Umbilical cord (tissue), 1 donor: ENCODE measurements at regions not wholly inside any gene's neighbourhood (a gene's known extent, or its start where the extent isn't known, plus 50 kb on each side); places are given as distances from the start of the nearest gene placed in this dataset.

Experiments
- DNase-seq: peaks from one replicate; pipeline ENCODE4 v3.0.0-alpha.2; 2015; ENCODE audit warnings: low spot score

GRCh38 chr1:42096554-42096953 lies 56.7 kb upstream of the GUCA2B start:
- no peak for DNase-seq

DNA sequence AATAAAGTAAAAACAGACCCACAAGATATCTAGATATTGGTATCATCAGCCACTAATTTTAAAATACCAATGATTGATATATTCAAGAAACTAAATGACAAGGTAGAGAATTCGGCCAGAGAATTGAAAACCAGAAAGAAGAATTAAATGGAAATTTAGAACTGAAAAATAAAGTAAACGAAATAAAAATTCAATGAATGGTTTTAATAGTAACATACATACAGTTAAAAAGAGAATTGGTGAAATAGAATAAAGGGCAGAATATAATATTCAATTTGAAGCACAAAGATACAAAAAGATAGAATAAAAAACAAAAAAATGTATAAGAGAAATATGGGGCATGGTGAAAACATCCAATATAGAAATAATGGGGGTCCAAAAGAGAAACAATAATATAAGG lies 64.0 kb upstream of the GUCA2B start:
- no peak for DNase-seq

GRCh38 chr1:42086146-42086545 lies 67.1 kb upstream of the GUCA2B start:
- DNase-seq: peak; percentile 52

DNA sequence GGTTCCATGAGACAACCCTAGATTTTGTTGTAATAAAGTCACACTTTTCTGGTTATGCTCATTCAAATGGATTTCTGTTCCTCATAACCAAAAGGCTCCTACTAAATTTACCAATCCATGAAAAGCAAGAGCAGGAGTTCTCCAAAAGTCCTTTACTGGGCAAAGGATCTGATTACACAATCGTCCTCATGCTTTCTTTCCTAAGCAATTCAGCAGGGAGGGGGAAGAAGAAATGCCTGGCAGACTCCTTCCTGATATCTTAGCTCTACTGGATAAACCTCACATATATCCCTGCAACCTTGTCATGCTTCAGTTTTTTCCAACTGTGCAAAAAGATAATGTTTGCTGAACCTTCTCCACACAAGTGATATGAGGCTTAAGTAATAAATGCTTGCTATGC lies 67.6 kb upstream of the GUCA2B start:
- peak; percentile 93 for DNase-seq

- no peak for DNase-seq
Measured at GRCh38 chr1:42081475-42081874, 71.7 kb upstream of the GUCA2B start.

DNA sequence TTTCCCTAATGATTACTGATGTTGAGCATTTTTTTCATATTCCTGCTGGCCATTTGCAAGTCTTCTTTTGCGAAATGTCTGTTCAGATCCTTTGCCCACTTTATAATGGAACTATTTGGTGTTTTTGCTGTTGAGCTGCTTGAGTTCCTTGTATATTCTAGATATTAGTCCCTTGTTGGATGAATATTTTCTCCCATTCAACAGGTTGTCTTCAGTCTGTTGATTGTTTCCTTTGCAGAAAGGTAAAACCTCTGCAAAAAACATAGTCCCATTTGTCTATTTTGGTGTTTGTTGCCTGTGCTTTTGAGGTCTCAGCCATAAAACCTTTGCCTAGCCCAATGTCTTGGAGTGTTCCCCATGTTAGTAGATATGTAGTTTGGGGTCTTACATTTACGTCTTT lies 78.0 kb upstream of the GUCA2B start:
- no peak for DNase-seq

DNA sequence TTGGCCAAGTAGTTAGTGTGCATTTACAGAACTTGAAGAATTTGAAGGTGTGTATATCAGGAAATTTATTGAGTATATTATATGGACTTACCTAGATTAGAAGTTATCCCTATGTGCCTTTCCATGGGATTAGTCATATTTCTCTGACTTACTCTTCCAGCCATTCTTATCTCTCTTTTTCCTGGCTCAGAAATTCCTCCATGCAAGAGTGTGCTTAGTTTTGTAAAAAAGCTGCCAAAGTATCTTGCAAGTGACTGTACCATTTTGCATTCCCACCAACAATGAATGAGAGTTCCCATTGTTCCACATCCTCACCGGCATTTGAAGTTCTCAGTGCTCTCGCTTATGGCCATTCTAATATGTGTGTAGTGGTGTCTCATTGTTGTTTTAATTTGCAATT lies 82.2 kb upstream of the GUCA2B start:
- peak; percentile 2 for DNase-seq

DNA sequence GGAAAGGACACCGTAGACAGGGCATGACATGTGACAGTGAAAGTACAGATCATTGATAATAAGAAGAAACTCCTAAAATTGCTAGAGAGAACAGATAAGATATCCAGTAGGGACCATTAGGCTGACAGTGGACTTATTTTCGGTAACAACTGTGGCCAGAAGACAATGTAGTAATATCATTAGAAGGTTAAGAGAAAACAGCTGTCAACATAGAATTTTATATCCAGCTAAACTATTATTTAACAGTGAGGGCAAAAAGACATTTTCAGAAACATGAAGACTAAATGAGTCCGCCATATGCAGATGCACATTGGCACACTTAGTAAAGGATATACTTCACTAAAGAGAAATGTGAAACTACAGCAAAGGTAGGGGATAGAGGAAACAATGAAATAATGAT lies 95.4 kb upstream of the GUCA2B start:
- DNase-seq: no peak

DNA sequence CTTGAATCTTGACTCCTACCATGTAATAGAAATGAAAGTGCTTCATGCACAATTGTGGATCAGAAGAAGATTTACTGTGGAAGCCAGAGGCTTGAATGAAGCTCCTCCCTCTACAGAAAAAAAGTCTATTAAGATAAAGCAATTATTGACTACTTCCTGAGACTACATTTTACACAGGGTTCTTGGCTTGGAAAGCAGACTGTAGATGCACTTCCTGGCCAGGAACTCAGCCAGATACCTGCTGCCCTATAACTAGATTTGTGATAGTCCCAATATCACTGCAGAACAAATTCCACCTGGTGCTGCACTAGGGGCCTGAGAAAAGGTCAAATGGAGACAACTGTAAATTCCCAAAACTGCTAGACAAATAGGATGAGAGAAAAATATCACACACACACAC lies 96.8 kb upstream of the GUCA2B start:
- DNase-seq: no peak

DNA sequence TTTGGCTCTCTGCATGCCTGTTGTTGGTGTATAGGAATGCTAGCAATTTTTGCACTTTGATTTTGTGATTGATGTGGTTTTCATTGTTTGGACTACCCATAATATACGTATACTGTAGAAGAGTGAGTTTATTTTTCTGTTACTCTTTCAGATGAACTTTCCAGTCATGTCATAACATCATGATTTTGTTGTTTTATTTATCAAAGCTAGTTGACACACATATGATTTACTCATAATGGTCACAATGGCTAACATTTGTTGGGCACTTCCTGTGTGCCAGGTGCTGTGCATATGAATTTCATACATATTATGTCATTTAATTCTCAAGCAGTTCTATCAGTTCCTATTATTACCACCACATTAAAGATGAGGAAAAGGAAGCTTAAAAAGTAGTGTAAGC lies 98.1 kb upstream of the GUCA2B start:
- DNase-seq: no peak

- DNase-seq: no peak
Measured at GRCh38 chr1:42052072-42052699, 101.0 kb upstream of the GUCA2B start.

DNA sequence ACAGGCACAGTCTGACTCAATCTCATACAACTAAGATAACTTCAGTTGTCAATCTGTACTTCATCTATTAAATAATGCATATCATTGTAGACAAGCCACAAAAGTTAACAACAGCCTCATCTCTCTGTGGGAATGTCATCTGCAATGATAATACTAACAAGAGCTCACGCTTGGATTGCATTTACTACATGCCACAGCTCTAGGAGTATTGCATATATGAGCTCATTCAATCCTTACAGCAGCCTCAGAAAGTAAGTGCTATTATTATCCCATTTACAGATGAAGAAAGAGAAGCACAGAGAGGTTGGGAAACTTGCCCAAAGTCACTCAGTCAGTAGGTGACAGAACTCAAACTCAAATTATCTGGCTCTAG lies 105.7 kb upstream of the GUCA2B start:
- DNase-seq: no peak

DNA sequence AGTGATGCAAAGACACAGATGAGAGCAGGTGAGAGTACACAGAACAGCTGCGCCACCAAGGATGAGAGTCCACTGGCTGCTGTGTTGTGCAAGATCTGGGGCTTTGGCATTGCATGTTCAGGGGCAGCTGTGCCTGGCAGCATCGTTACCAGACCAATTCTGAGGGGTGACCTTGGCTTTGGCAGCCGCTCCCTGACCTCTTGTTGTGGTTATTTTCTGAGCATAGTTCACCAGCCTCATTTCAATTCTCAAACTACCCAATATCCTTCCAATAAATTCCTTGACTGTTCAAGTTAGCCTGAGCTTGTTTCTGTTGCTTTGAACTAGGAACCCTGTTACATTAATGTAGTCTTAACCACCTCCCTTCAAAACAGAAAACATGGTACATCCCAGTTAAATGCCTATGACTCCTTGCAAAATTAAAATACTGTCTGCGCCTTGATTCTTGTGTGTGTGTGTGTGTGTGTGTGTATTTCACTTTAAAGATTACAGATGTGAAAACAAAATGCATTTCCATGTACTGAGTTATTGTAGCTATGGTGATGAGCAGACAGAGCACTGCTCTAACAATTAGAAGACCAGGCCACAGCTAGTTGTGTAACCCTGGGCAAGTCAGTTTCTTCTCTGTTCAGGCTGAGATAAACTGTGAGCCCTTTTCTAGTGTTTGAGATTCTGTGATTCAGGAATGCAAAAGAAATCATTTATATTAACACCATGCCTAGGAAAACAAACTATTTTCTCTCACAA lies 106.3 kb upstream of the GUCA2B start:
- no peak for DNase-seq

GRCh38 chr1:42044346-42044745 lies 108.9 kb upstream of the GUCA2B start:
- DNase-seq: no peak

- DNase-seq: no peak
Measured at GRCh38 chr1:42043811-42044210, 109.4 kb upstream of the GUCA2B start.

DNA sequence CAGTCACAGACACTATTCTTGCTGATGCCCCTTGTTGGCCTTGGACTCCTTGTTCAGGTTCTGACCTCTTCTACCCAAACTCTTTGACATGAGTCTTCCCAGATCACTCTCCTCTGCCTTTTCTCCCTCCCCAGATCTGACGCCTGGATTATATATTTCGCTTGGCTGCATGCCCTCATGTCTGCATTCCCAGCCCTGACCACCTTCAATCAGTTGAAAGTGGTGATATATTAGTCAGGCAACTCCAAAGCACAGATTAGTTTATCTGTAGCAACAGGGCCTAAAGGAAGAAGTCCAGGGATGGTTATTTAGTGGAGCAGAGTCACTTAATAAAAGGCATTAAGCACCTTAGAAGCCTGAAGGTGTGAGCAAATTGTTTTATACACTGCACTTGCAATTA lies 110.0 kb upstream of the GUCA2B start:
- peak; percentile 25 for DNase-seq

DNA sequence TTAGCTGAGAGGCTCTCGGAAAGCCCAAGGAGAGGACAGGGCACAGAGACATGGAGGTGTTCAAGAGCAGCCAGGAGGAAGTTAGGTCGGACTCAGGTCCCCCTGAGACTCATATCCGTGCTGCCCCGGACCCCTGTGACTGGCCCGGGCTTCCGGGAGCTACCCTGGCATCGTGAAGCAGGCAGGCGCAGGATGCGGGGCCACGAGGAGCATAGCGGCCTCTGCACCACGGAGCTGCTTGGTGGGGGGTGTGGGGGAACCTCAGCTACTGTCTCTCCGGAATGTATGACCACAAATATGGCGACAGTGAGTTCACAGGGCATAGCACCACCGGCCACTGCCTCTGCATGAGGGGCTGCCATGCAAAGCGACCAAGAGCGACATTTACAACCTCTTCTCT lies 112.2 kb upstream of the GUCA2B start:
- DNase-seq: no peak

- DNase-seq: no peak
Measured at GRCh38 chr1:42040159-42040558, 113.1 kb upstream of the GUCA2B start.

DNA sequence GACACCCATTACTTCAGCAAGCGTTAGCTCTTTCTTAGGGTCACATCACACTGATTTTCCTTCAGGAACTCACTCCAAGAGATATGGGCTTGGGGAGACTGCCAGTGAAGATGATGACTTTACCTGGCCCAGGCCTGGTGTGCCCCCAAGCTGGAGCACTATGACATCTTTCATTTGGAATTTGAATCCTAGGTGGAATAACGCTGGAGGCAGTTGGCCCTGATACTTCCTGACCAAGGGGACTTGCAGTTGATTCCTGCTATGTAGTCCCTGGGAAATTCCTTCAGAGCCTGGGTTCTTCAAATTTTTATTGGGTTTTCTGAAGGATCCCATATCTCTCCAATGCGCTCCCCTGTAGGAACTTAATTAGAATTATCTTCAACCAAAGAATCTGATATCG lies 114.9 kb upstream of the GUCA2B start:
- DNase-seq: no peak

GRCh38 chr1:42037586-42037985 lies 115.6 kb upstream of the GUCA2B start:
- no peak for DNase-seq

DNA sequence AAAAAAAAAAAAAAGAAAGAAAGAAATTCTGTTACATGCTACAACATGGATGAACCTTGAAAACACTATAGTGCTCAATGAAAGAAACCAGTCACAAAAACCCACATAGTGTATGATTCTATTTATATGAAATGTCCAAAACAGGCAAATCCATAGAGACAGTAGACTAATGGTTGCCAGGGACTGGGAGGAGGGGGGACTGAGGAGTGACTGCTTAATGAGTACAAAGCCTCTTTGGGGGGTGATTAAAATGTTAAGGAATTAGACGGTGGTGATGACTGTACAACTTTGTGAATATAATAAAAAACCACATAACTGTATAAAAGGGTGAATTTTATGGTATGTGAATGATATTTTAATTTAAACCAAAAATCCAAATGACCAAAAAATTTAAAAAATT lies 116.0 kb upstream of the GUCA2B start:
- no peak for DNase-seq

DNA sequence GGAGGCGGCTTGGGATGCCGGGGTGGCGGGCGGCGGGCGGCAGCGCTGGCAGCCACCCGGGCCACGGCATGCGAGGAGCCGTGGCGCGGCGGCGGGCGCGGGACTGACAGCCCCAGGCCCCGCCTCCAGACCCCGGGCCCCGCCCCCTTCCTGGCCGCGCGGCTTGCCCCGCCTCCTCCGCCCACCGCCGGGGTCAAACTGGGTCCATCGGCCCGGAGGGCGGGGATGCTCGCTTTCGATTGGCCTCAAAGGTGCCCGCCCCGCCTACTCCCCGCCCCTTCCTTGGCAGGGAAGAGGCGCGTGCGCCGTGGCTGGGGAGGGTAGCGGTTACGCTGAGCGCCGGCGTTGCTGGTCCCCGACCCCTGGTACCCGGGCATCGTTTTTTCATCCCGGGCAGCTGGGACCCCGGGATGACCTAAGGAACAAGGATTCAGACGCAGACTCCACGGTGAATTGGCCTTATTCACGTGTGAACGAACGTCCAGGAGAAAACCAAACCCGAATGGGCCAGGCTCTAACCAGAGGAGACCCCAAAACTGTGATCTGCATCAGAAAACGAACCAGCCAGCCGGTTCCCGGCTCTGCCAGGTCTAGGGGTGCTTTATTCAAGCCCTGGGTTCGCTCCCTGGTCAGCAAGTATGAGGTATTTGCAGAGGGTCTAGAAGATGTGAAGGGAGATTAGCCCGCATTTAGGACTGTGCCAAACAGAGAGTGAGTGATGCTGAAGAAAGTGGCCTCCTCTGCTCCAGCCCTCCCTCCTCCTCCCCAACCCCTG lies 117.2 kb upstream of the GUCA2B start:
- peak; percentile 95 for DNase-seq
